Omental fat pad (tissue), 3 donors: ENCODE measurements at regions not wholly inside any gene's neighbourhood (a gene's known extent, or its start where the extent isn't known, plus 50 kb on each side); places are given as distances from the start of the nearest gene placed in this dataset.

Experiments
- ATAC-seq: fragments of 150-250 bp; one replicate; pipeline ENCODE4 v1.9.1; 2016; ENCODE audit warnings: mild to moderate bottlenecking, moderate library complexity; ENCODE audit not compliant: low FRiP score
- DNase-seq: peaks from one replicate; pipeline ENCODE4 v3.0.0-alpha.2; 2019; ENCODE audit warnings: low spot score
- TF ChIP-seq, protein P1 (sequence below), 3 donors: fragments of 450-650 bp; IDR thresholded peaks; one replicate each; pipeline ENCODE4 v1.5.1; 2016 to 2017; ENCODE audit warnings: antibody characterized with exemption in 3 of 3, mild to moderate bottlenecking in 3 of 3, moderate library complexity in 2 of 3

DNA sequence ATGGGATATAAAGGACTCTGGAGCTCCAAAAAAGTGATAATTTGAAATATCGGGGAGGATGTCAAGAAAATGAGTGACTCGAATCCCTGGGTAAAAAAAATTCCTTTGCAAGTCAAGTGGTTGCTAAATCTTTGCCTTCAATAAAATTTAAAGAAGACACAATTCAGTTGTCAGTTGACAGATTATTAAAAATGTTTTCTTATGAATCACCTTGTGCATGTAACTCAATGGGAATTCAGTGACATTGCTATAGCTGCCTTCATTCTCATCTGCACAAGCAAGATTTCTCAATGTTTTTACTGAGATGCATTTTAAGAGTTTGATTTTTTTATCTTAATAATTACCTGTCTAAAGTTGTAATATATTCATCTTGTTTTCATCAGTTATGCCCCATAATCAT lies 264.0 kb upstream of the IL12A start:
- ATAC-seq: no peak
- no peak for DNase-seq
- TF ChIP-seq, protein P1, sequence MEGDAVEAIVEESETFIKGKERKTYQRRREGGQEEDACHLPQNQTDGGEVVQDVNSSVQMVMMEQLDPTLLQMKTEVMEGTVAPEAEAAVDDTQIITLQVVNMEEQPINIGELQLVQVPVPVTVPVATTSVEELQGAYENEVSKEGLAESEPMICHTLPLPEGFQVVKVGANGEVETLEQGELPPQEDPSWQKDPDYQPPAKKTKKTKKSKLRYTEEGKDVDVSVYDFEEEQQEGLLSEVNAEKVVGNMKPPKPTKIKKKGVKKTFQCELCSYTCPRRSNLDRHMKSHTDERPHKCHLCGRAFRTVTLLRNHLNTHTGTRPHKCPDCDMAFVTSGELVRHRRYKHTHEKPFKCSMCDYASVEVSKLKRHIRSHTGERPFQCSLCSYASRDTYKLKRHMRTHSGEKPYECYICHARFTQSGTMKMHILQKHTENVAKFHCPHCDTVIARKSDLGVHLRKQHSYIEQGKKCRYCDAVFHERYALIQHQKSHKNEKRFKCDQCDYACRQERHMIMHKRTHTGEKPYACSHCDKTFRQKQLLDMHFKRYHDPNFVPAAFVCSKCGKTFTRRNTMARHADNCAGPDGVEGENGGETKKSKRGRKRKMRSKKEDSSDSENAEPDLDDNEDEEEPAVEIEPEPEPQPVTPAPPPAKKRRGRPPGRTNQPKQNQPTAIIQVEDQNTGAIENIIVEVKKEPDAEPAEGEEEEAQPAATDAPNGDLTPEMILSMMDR (IDR thresholded peaks at IDR 0.05): no peak

DNA sequence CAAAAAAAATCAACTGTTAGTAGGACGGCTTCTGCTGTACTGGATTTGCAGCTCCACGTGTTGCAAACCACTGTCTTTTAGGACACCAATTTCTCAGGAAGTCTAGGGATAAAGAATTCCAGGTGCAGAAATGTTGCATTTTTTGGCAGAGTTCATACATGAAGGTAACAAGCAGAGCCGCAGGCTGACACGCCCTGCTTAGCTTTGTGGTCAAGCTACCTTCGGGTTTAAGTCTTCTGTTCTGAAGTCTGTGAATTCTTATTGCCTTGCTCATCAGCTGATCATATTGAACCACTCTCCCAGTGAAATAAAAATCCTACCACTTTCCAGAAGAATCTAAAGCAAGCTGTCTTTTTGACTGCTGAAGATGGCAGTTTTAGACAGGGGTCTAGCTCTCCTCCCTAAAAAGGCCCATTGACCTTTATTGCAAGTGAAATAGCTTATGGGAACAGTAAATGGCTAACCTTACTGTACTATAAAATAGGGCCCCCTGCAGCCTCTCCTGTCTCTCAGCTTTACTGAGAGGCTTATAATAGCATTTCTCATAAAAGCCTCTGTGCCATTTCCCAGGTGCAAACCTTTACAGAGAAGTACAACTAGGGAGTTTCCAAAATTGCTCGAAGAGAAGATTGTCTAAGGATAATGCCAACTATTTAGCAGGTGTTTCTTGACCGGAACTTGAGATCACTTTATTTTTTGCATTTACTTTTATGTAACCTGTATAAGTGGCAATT lies 262.2 kb upstream of the IL12A start:
- no peak for DNase-seq
- no peak for ATAC-seq
- TF ChIP-seq, protein P1 (IDR thresholded peaks at IDR 0.05): no peak

DNA sequence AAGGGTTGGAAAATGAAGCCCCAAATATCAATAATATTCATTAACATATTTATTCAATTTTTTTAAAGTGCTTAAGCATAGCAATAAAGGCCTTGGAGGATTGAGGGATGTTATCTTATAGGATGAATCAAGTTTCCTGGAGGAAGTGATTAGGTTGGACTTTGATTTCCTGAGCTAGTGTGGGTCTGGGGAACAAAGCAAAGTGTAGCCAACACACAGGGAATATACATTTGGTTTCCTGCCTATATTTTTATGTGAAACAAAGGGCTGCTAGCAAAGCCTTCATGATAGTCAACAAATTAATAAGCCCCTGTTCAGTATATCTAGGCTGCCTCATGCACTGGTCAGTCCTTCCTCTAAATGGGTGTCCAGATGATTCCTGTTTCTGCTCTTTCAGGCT lies 261.1 kb upstream of the IL12A start:
- ATAC-seq (no peak), DNase-seq (no peak)
- TF ChIP-seq, protein P1 (IDR thresholded peaks at IDR 0.05): no peak

DNA sequence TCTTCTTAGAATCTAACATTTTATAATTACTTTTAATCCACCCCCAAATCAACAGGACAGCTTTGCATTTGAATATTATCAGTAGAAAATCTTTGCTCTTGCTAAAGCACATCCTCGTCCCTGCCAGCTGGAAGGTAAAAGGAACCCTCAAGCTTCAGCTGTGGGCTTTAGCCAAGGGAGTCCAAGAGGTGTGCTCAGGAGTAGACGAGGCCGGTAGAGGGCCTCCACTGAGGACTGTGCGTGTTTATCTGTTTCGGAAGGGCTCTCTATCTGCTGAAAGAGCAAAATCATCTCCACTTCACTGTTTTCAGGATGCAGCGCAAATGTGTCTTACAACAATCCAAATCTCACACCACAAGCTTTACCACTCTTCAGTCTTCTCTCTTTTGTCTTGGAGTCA lies 257.4 kb upstream of the IL12A start:
- ATAC-seq (no peak), DNase-seq (no peak)
- TF ChIP-seq, protein P1 (IDR thresholded peaks at IDR 0.05): no peak

DNA sequence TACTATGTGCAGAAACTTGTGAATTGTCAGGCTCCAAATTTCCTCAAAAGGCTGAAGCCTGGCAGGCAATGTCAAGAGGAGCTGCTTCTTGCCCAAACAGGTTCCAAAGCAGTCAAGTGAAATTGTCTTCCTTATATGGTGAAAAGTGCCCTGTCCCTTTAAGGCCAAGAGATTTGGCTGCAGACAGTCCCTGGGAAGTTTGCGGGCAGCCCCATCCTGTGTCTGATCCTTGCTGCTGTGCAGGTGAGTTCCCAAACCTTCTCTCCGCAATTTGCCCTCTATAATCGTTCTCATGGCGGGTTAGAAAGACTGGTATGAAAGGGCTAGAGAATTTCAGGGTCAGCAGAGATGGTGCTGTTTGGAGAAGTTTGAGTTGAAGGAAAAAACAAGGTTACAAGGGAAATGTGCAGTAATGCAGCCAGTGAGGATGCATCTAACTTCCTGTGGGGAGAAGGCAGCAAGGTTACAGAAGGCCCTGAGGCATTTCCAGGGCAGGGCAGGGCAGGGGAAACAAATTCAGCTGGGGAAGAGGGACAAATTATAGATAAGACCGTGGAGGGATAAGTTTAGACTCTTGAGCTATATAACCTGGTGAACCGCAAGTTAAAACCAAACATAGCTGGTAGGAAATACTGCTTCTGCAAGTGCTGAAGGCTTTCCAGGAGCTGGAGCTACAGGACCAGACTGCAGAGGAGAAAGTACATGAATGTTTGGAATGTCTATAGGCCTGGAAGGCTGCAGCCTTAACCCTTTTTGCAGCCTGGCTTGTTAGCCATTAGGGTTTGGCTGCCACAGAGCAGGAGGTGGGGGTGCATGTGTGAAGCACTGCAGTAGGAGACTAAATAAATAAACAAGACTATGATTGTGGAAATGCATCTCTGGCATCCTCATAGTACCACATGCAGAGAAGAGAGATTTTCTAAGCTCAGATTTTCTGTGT lies 256.2 kb upstream of the IL12A start:
- no peak for DNase-seq
- ATAC-seq: no peak
- TF ChIP-seq, protein P1 (IDR thresholded peaks at IDR 0.05): no peak

DNA sequence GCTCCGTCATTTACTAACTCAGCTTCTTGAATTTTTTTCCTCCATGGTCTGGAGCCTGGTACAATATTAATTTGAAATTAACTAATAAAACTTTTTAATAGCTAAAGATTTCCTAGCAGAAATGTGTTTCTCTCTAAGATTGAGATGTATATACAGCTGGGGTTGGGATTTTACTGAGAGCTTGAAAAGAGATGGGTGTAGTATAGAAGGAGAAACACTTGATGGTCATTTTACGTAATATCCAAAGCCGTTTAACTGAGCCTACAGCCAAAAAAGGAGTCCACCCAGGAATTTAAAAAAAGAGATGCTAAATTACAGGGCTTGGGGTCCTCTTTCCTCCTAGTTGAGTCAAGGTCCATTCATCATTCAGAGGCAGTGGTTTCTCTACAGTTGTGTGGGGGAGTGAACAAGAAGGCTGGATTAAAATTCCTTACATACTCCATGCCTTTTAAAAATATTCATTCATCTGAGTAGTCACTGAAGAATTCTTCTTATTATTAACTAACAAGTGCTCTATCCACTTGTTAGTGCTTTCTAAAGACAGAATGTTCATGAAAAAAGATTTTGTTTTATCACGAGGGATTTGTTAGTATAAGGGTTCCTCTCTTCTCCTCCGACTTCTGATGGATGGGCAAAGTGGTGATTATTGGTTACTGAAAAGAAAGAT lies 255.3 kb upstream of the IL12A start:
- TF ChIP-seq, protein P1 (IDR thresholded peaks at IDR 0.05): no peak
- ATAC-seq: peak; percentile 92
- DNase-seq: no peak
